ENCODE measurements at regions not wholly inside any gene's neighbourhood (a gene's known extent, or its start where the extent isn't known, plus 50 kb on each side); places are given as distances from the start of the nearest gene placed in this dataset.

DNA sequence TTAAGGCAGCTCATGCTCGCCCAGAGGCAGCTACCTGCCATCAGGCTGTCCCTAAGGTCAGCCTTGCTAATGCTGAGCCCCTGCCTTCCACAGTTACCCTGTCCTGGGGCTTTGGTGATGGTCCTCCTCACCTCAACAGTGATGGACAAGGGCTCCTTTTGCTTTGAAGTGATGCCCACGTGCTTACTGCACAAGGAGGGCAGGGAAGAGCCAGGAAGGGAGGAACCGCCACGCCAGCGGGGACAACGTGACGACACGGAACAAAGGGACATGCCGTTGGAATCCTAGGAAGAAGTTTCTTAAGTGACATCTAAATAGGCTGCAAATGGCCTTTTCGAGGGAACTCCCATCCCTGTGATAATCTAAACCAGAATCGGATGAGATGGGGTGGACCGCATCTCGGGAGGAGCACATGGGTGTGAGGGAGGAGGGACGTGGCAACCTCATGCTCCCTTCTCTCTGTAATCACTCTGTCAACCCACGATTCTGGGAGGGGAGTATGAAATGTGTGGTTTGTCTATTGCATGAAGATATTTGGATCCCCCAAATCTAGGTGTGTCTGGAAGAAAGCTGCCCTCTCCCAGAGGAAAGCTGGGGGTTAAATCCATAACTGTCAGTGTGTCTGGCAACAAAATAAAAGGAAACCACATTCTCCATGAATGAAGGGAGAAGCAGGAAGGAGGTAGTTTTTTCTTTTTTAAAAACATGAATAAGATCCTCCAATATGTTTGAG lies 110.9 kb upstream of the IRF2BP2 start:
- H3K4me3 ChIP-seq (ENCODE audit: low read length): no peak overlapping the region
- Mint-ChIP-seq H3K27me3 (no peaks in the 10 kb centered on the region), H3K4me3 (no peak overlapping the region), H3K4me1 (ENCODE audit: low read depth) (peaks cover 72% of the 10 kb centered on the region), H3K27ac (no peak overlapping the region), H3K36me3 (ENCODE audit: low read depth) (no peaks in the 10 kb centered on the region), H3K9me3 (no peaks in the 10 kb centered on the region)
- no peaks in the 10 kb centered on the region for H3K36me3 ChIP-seq (ENCODE audit: insufficient read depth, low read length)
- H3K27ac ChIP-seq (ENCODE audit: low read depth in 1 of 2, low read length in 2 of 2): no peak overlapping the region
- H3K9me3 ChIP-seq (ENCODE audit: control insufficient read depth in 1 of 2, insufficient read depth in 1 of 2, low read length in 2 of 2): no peaks in the 10 kb centered on the region
- TF ChIP-seq CTCF (IDR thresholded peaks at IDR 0.05): no peak
- intact Hi-C loops (cut with DNase I, micrococcal nuclease): loop anchor here in 1 of 2 experiments (10.0 kb wide), 1 partner anchor 204 kb away; no protein-coding TSS in a partner anchor
- POLR2A ChIA-PET: interaction anchor here (0.7 to 7.3 kb wide), 2 partner anchors 16 to 110 kb away, joined by 3 to 238 read pairs; partner anchors contain the start of gene IRF2BP2
- ATAC-seq (ENCODE audit: poor library complexity) (no peak), DNase-seq (no peak)
- CTCF ChIA-PET: interaction anchor here (0.9 to 1.9 kb wide), 4 partner anchors 10 to 123 kb away, joined by 3 to 6 read pairs (median 3); no protein-coding TSS in a partner anchor
- peaks cover 37% of the 10 kb centered on the region for H3K4me1 ChIP-seq (ENCODE audit: insufficient read depth, low read length)
- no peaks in the 10 kb centered on the region for H3K27me3 ChIP-seq (ENCODE audit: control insufficient read depth in 1 of 2, insufficient read depth in 2 of 2, low read length in 2 of 2)

- H3K9me3 Mint-ChIP-seq: no peaks in the 10 kb centered on the region
- no peaks in the 10 kb centered on the region for H3K27me3 Mint-ChIP-seq
- ATAC-seq (ENCODE audit: poor library complexity) (no peak), DNase-seq (no peak)
- H3K4me3 ChIP-seq (ENCODE audit: low read length): no peak overlapping the region
- H3K27ac ChIP-seq (ENCODE audit: low read depth in 1 of 2, low read length in 2 of 2): no peak overlapping the region
- H3K9me3 ChIP-seq (ENCODE audit: control insufficient read depth in 1 of 2, insufficient read depth in 1 of 2, low read length in 2 of 2): no peaks in the 10 kb centered on the region
- CTCF ChIA-PET: interaction anchor here (0.9 to 1.7 kb wide), 4 partner anchors 16 to 122 kb away, joined by 3 read pairs; no protein-coding TSS in a partner anchor
- no peak for TF ChIP-seq CTCF (IDR thresholded peaks at IDR 0.05)
- H3K36me3 Mint-ChIP-seq (ENCODE audit: low read depth): no peaks in the 10 kb centered on the region
- POLR2A ChIA-PET: interaction anchor here (0.7 kb wide), 1 partner anchor 14 kb away, joined by 3 read pairs; no protein-coding TSS in a partner anchor
- H3K4me1 ChIP-seq (ENCODE audit: insufficient read depth, low read length): peaks cover 24% of the 10 kb centered on the region
- no peaks in the 10 kb centered on the region for H3K27me3 ChIP-seq (ENCODE audit: control insufficient read depth in 1 of 2, insufficient read depth in 2 of 2, low read length in 2 of 2)
- intact Hi-C loops (cut with DNase I, micrococcal nuclease): loop anchor here in 1 of 2 experiments (10.0 kb wide), 1 partner anchor 205 kb away; no protein-coding TSS in a partner anchor
- no peaks in the 10 kb centered on the region for H3K36me3 ChIP-seq (ENCODE audit: insufficient read depth, low read length)
- no peak overlapping the region for H3K4me3 Mint-ChIP-seq
- H3K4me1 Mint-ChIP-seq (ENCODE audit: low read depth): peaks cover 62% of the 10 kb centered on the region
- H3K27ac Mint-ChIP-seq: no peak overlapping the region
These were observed 109.7 kb upstream of the IRF2BP2 start for GRCh38 chr1:234719454-234720251.

DNA sequence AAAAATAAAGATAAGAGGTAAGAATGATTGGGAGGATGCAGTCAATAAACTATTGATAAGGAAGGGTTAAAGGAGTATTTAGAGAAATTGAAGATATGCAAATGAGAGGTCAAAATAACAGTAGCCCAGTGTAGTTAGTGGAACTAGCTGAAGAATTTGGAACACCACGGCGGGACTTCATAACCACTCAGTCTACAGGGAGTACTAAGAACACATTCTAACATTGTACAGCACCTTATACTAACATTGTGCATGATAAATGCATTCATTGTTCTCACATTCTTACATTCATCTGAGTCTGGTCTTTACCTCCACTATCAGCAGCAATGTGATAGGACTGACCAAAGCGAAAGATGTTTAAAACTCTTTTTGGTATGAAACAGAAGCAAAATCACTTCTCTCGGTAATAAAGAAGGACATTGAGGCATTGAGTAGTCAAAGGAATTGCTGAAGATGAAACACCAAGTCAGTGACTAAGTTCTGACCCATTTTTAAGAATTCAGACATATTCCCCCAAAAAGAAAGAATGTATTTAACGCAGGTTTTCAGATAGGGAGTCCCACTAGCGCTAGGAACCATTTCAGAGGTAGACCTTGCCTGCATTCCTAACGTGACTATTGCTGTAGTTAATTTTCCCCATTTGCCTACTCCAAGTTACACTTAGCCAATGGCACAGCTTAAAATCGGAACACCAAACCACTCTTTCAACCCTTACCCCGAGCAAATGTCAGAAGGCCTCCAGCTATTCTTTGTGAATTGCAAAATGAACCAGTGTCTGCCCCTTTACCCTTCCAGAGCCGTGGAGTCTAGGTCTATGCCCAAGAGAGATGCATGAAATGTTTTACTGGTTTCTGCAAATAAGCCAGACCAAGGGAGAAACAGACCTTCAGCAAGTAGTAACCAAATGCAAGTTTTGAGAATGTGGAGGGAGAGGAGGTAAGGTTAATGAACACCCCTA lies 108.8 kb upstream of the IRF2BP2 start:
- CTCF ChIA-PET: interaction anchor here (1.7 kb wide), 1 partner anchor 15 kb away, joined by 3 read pairs; no protein-coding TSS in a partner anchor
- TF ChIP-seq CTCF (IDR thresholded peaks at IDR 0.05): no peak
- Histone ChIP-seq H3K4me3 (ENCODE audit: low read length) (no peak overlapping the region), H3K27me3 (ENCODE audit: control insufficient read depth in 1 of 2, insufficient read depth in 2 of 2, low read length in 2 of 2) (no peaks in the 10 kb centered on the region), H3K9me3 (ENCODE audit: control insufficient read depth in 1 of 2, insufficient read depth in 1 of 2, low read length in 2 of 2) (no peaks in the 10 kb centered on the region), H3K36me3 (ENCODE audit: insufficient read depth, low read length) (no peaks in the 10 kb centered on the region), H3K4me1 (ENCODE audit: insufficient read depth, low read length) (peaks cover 18% of the 10 kb centered on the region), H3K27ac (ENCODE audit: low read depth in 1 of 2, low read length in 2 of 2) (no peak overlapping the region)
- no peaks in the 10 kb centered on the region for H3K9me3 Mint-ChIP-seq
- no peak for DNase-seq
- no peak overlapping the region for H3K27ac Mint-ChIP-seq
- POLR2A ChIA-PET: interaction anchor here (0.7 to 2.3 kb wide), 2 partner anchors 103 to 107 kb away, joined by 3 to 11 read pairs; no protein-coding TSS in a partner anchor
- no peak overlapping the region for H3K4me3 Mint-ChIP-seq
- H3K36me3 Mint-ChIP-seq (ENCODE audit: low read depth): no peaks in the 10 kb centered on the region
- H3K27me3 Mint-ChIP-seq: no peaks in the 10 kb centered on the region
- no peak for ATAC-seq (ENCODE audit: poor library complexity)
- H3K4me1 Mint-ChIP-seq (ENCODE audit: low read depth): peaks cover 60% of the 10 kb centered on the region
- intact Hi-C loops (cut with DNase I, micrococcal nuclease): no loop called here
